Gastrocnemius medialis (tissue), 4 donors: ENCODE measurements at regions not wholly inside any gene's neighbourhood (a gene's known extent, or its start where the extent isn't known, plus 50 kb on each side); places are given as distances from the start of the nearest gene placed in this dataset.

Experiments used
- CTCF ChIP-seq, 5 experiments: fragments of 450-650 bp in 3 of 5; fragments of 200-600 bp in 2 of 5; sonication (generic) in 2 of 5; IDR thresholded peaks in 4 of 5; conservative IDR thresholded peaks in 1 of 5; 1 replicate in 4 of 5; 2 replicates in 1 of 5; pipeline ENCODE4 v1.5.1; 2016 to 2019; ENCODE audit warnings: antibody characterized with exemption in 5 of 5, mild to moderate bottlenecking in 3 of 5, moderate library complexity in 3 of 5
- POLR2A ChIP-seq, 2 donors: fragments of 450-650 bp; IDR thresholded peaks; one replicate each; pipeline ENCODE4 v1.6.1; 2017; ENCODE audit warnings: antibody characterized with exemption in 2 of 2, mild to moderate bottlenecking in 2 of 2, moderate library complexity in 2 of 2

GRCh38 chr5:135694906-135695305 lies 116.1 kb upstream of the CXCL14 start:
- TF ChIP-seq POLR2A (IDR thresholded peaks at IDR 0.05) (no peak), CTCF (IDR thresholded peaks at IDR 0.05 in 4 of 5, conservative IDR thresholded peaks at IDR 0.05 in 1 of 5) (no peak)
